ENCODE measurements at regions not wholly inside any gene's neighbourhood (a gene's known extent, or its start where the extent isn't known, plus 50 kb on each side); places are given as distances from the start of the nearest gene placed in this dataset.
A peak's percentile ranks its signal among the peaks of the same experiment; 100 is the strongest.

DNA sequence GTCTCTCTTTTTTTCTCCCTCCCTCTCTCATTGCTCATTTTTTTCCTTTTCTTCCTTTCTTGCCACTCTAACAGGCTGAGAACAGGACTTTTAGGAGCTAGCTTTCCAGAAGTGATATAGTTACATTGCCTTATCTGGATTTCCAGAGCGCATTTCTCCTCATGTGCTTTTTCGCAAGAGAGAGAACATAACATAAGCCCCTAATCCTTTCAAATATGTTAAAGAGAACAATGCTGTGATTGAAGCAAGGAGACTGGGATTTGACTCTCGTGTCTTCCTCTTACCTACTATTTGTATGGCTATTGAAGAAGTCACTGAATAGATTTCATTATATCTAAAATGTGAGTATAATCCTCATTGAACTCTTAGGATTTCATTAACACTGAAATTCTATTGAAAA lies 101.2 kb upstream of the PRPS1L1 start:
- DNase-seq (ENCODE audit: low spot score) = peak; percentile 17

DNA sequence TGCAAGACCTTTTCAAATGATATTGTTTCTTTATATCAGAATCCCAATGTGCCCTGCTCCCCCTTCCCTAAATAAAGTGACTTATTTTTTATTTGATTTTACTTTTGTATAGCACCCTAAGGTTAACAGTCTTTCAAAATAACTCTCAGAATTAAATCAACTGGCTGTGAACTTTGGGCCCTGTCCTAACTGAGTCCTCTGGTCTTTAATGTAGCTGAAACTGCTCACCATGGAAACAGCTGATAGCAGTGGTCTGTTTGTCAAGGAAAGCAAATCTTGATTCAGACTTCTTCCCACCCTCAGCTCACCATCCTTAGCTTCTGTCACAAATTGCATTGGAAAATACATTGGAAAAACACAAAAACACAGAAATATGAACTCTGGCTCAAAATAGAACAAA lies 105.2 kb upstream of the PRPS1L1 start:
- no peak overlapping the region for H3K27ac ChIP-seq
- no peak for DNase-seq (ENCODE audit: low spot score)
- peaks cover 19% of the 10 kb centered on the region for H3K4me1 ChIP-seq
- H3K79me2 ChIP-seq (ENCODE audit: low read depth) = no peaks in the 10 kb centered on the region
- H4K20me1 ChIP-seq (ENCODE audit: low read depth) = no peaks in the 10 kb centered on the region
- no peaks in the 10 kb centered on the region for H3K36me3 ChIP-seq
- H3K4me3 Mint-ChIP-seq = no peak overlapping the region
- H2AFZ ChIP-seq (replicated peaks) = no peak overlapping the region
- no peaks in the 10 kb centered on the region for H3K9me3 Mint-ChIP-seq
- TF ChIP-seq EZH2phosphoT487 (IDR thresholded peaks at IDR 0.05) (no peak), CTCF (IDR thresholded peaks at IDR 0.05) (no peak), EZH2 (IDR thresholded peaks at IDR 0.05) (no peak)
- peaks cover 5% of the 10 kb centered on the region for H3K27me3 Mint-ChIP-seq (ENCODE audit: insufficient read depth, low read depth)
- H3K4me3 ChIP-seq = no peak overlapping the region
- H3F3A ChIP-seq (ENCODE audit: low read depth) = no peaks in the 10 kb centered on the region
- no peak overlapping the region for H3K27ac Mint-ChIP-seq
- no peak overlapping the region for H3K4me2 ChIP-seq
- H3K9me3 ChIP-seq (ENCODE audit: low read depth) = no peaks in the 10 kb centered on the region
- no peaks in the 10 kb centered on the region for H3K27me3 ChIP-seq
- H3K4me1 Mint-ChIP-seq = peaks cover 16% of the 10 kb centered on the region
- no peak overlapping the region for H3K9ac ChIP-seq
- no peaks in the 10 kb centered on the region for H3K36me3 Mint-ChIP-seq

More for the DNA sequence above, 101.2 kb upstream of the PRPS1L1 start:
- H3K9ac ChIP-seq = no peak overlapping the region
- no peak overlapping the region for H3K27ac ChIP-seq
- no peak overlapping the region for H3K4me3 ChIP-seq
- H3K4me1 Mint-ChIP-seq = peaks cover 16% of the 10 kb centered on the region
- H3K4me3 Mint-ChIP-seq = no peak overlapping the region
- no peaks in the 10 kb centered on the region for H3K27me3 ChIP-seq
- peaks cover 5% of the 10 kb centered on the region for H3K27me3 Mint-ChIP-seq (ENCODE audit: insufficient read depth, low read depth)
- H4K20me1 ChIP-seq (ENCODE audit: low read depth) = no peaks in the 10 kb centered on the region
- peaks cover 20% of the 10 kb centered on the region for H3K4me1 ChIP-seq
- H3K9me3 ChIP-seq (ENCODE audit: low read depth) = no peaks in the 10 kb centered on the region
- peak overlapping the region; percentile 43 for H2AFZ ChIP-seq (replicated peaks)
- H3F3A ChIP-seq (ENCODE audit: low read depth) = no peaks in the 10 kb centered on the region
- H3K27ac Mint-ChIP-seq = peak overlapping the region; percentile 19
- no peaks in the 10 kb centered on the region for H3K36me3 ChIP-seq
- TF ChIP-seq EZH2phosphoT487 (IDR thresholded peaks at IDR 0.05) = no peak
- no peak for TF ChIP-seq CTCF (IDR thresholded peaks at IDR 0.05)
- no peak for TF ChIP-seq EZH2 (IDR thresholded peaks at IDR 0.05)
- no peaks in the 10 kb centered on the region for H3K9me3 Mint-ChIP-seq
- H3K79me2 ChIP-seq (ENCODE audit: low read depth) = no peaks in the 10 kb centered on the region
- H3K36me3 Mint-ChIP-seq = no peaks in the 10 kb centered on the region
- peak overlapping the region; percentile 46 for H3K4me2 ChIP-seq

DNA sequence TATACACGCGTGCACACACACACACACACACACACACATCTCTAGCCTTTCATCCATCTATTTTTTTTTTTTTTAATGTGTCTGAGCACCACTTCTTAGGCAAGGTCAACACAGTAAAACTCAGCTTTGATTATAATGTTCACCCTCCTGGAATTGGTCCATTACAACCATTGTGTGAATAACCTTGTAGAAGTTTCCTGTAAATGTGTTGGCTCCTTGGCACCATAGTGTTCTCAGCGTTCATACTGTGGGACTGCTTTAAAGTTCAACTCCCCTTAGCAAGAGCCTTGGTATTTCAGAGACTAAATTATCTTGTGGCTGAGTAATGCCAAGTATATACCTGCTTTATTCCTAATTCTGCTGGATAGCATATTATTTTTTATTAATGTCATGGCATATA lies 106.3 kb upstream of the PRPS1L1 start:
- TF ChIP-seq EZH2phosphoT487 (IDR thresholded peaks at IDR 0.05) (no peak), EZH2 (IDR thresholded peaks at IDR 0.05) (no peak), CTCF (IDR thresholded peaks at IDR 0.05) (no peak)
- Histone ChIP-seq H3K36me3 (no peaks in the 10 kb centered on the region), H3K9ac (no peak overlapping the region), H3K4me2 (no peak overlapping the region), H3K79me2 (ENCODE audit: low read depth) (no peaks in the 10 kb centered on the region), H2AFZ (replicated peaks) (no peak overlapping the region), H3F3A (ENCODE audit: low read depth) (no peaks in the 10 kb centered on the region), H3K9me3 (ENCODE audit: low read depth) (no peaks in the 10 kb centered on the region), H4K20me1 (ENCODE audit: low read depth) (no peaks in the 10 kb centered on the region), H3K27me3 (no peaks in the 10 kb centered on the region), H3K27ac (no peak overlapping the region), H3K4me3 (no peak overlapping the region), H3K4me1 (peaks cover 8% of the 10 kb centered on the region)
- Mint-ChIP-seq H3K27me3 (ENCODE audit: insufficient read depth, low read depth) (peaks cover 5% of the 10 kb centered on the region), H3K9me3 (peaks cover 3% of the 10 kb centered on the region), H3K4me1 (peaks cover 7% of the 10 kb centered on the region), H3K27ac (no peak overlapping the region), H3K4me3 (no peak overlapping the region), H3K36me3 (no peaks in the 10 kb centered on the region)
- no peak for DNase-seq (ENCODE audit: low spot score)

Measured in neural progenitor cell (in vitro differentiated cells).